Stimulated activated naive CD8-positive, alpha-beta T cell treated with anti-CD3 and anti-CD28 coated beads, Interleukin-15, Interleukin-2, amounts not matched to agents 100 ng/mL and 50 ng/mL, for 24 hours (primary cell): ENCODE measurements at regions not wholly inside any gene's neighbourhood (a gene's known extent, or its start where the extent isn't known, plus 50 kb on each side); places are given as distances from the start of the nearest gene placed in this dataset.
"Not testable (repeated sequence)": the region's sequence is repeated elsewhere in the genome, so short reads cannot be mapped to it uniquely, and the experiment has no call there.

Source experiments
- H3K27ac Mint-ChIP-seq: one replicate; pipeline ENCODE4 v1.8.0; 2021; ENCODE audit warnings: mild to moderate bottlenecking, mixed read lengths
- H3K27me3 Mint-ChIP-seq: one replicate; pipeline ENCODE4 v1.8.0; 2021; ENCODE audit warnings: mixed read lengths
- H3K36me3 Mint-ChIP-seq: one replicate; pipeline ENCODE4 v1.8.0; 2021; ENCODE audit warnings: low read depth, mixed read lengths
- H3K4me1 Mint-ChIP-seq: one replicate; pipeline ENCODE4 v1.8.0; 2021; ENCODE audit warnings: low read depth, mixed read lengths
- H3K4me3 Mint-ChIP-seq: one replicate; pipeline ENCODE4 v1.8.0; 2021; ENCODE audit warnings: mild to moderate bottlenecking, mixed read lengths
- H3K9me3 Mint-ChIP-seq: one replicate; pipeline ENCODE4 v1.8.0; 2021; ENCODE audit warnings: mixed read lengths

DNA sequence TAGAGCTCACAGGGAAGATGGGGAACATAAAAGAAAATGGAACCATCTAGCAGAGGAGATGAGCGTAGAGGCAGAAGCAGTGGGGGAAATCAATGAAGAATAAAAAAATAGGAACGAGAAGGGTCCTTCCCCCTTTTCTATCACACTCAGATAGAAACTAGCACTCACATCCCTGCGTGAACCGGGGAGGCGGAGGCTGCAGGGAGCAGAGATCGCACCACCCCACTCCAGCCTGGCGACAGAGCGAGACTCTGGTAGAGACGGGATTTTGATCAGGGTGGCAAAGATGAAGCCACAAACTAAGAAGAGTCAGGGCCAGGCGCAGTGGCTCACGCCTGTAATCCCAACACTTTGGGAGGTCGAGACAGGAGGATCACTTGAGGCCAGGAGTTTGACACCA, 64.7 kb upstream of the ECHDC3 start:
- Mint-ChIP-seq H3K9me3 (no peaks in the 10 kb centered on the region), H3K4me3 (no peak overlapping the region), H3K27ac (no peak overlapping the region), H3K27me3 (peaks cover 8% of the 10 kb centered on the region), H3K36me3 (no peaks in the 10 kb centered on the region), H3K4me1 (peaks cover 36% of the 10 kb centered on the region)

DNA sequence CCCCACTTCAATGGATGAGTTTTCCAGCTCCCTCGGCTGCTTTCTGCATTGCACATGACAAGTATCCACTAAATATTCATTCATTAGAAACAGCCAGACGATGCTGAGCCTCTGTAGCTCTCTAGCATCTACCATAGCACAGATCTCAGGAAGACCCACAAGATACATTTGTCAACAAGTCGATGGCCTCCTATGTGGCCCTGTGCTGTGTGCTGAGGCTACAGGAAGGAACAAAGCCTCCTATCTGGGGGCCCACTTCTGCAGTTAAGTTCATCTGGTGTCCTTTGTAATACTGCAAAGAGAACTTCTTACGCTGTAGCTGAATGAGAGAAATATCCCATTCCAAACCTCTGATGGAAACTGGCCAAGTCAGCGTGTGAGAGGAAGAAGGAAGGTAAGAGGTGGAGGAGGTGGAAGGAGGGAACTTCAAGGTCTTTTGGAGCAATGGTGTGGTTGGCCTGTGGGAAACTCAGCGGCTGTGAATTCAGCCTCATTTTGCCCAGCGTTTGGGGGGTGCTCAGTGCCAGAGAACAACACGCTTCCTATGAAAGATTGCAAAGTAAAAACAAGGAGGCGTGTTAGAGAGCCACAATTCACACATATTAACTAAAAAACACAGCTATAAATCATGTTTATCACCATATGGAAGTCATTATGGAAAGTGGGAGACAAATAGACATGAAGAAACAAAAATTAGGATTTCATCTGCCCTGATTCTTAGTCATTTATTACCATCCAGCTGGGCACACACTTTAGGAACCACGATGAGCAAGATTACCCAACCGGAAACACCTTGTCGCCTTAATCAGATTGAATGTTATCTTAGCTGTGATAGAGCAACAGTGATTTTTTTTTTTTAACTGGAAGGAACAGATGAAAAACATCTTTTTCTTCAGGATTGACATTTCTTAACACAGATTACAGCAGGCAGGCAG, 62.2 kb upstream of the USP6NL start:
- Mint-ChIP-seq H3K27ac (no peak overlapping the region), H3K27me3 (peaks cover 8% of the 10 kb centered on the region), H3K9me3 (no peaks in the 10 kb centered on the region), H3K4me3 (no peak overlapping the region), H3K36me3 (no peaks in the 10 kb centered on the region), H3K4me1 (peaks cover 32% of the 10 kb centered on the region)

DNA sequence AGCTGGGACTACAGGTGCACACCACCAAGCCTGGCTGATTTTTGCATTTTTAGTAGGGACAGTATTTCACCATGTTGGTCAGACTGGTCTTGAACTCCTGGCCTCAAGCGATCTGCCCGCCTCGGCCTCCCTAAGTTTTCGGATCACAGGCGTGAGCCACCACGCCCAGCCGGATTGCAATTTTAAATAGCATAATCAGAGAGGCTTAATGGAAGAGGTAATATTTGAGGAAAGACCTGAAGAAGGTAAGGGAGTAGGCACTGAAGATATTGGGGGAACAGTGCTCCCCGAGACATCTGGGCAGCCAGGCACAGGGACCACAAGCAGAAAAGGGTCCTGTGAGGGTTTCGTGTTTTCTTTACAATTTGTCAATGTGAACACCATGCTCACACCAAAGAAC, 61.4 kb upstream of the USP6NL start:
- no peak overlapping the region for H3K27ac Mint-ChIP-seq
- peaks cover 35% of the 10 kb centered on the region for H3K4me1 Mint-ChIP-seq
- no peaks in the 10 kb centered on the region for H3K9me3 Mint-ChIP-seq
- no peak overlapping the region for H3K4me3 Mint-ChIP-seq
- no peaks in the 10 kb centered on the region for H3K36me3 Mint-ChIP-seq
- H3K27me3 Mint-ChIP-seq, result peaks cover 8% of the 10 kb centered on the region

DNA sequence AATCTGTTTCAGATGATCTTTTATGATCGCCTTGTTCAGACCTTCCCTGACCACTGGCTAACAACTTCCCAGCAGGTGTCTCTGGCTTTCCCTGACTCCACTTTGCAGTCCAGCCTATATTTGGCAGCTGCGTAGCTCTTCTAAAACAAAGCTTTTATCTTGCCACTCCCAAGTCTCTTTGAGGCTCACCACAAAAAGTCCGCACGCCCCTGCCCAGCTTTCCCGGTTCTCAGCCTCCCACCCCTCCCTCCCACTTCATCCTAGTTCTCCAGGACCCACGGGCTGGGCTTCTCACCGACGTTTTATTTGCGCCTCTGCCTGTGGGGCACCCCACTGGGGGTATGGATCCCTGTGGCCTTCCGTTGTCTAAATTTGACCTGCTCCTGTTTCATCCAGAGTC, 58.9 kb upstream of the USP6NL start:
- Mint-ChIP-seq H3K4me1 (peaks cover 38% of the 10 kb centered on the region), H3K9me3 (peaks cover 4% of the 10 kb centered on the region), H3K27ac (no peak overlapping the region), H3K4me3 (no peak overlapping the region), H3K27me3 (peaks cover 3% of the 10 kb centered on the region), H3K36me3 (no peaks in the 10 kb centered on the region)

DNA sequence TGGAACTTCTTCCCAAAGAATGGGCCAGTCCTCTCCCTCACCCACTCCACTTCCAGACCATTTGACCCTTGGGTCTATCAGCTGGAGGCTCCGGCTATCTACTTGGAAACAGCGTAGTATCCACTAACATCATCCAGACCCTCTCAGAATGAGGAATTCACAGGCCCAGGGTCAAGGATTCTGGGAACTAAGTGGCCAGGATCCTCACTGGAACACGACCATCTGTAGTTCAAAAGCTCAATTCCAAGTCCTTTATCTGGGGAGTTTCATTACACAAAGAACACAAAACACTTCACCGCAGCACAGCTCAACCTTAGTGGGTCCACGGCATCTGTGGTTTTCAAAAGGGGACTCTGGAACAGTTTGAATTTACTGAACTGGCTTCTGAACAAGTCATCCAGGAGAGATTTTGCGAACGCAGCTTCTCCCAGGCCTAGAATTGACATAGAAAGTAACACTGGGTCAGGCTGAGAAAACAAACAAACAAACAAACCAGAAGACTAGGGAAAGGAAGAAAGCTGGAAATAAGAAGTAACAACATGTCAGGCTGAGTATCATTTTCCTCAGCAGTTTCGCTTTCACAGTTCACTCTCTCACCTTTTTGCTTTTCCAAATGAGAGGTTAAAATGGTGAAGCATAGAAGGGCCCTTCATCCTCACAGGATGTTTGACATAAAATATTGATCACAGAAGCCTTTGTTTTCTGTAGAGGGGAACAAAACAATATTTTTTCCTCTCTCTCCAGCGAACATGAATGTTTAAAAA, 57.6 kb upstream of the USP6NL start:
- H3K27me3 Mint-ChIP-seq, result no peaks in the 10 kb centered on the region
- peaks cover 34% of the 10 kb centered on the region for H3K4me1 Mint-ChIP-seq
- H3K9me3 Mint-ChIP-seq, result peaks cover 4% of the 10 kb centered on the region
- no peak overlapping the region for H3K27ac Mint-ChIP-seq
- no peaks in the 10 kb centered on the region for H3K36me3 Mint-ChIP-seq
- no peak overlapping the region for H3K4me3 Mint-ChIP-seq

DNA sequence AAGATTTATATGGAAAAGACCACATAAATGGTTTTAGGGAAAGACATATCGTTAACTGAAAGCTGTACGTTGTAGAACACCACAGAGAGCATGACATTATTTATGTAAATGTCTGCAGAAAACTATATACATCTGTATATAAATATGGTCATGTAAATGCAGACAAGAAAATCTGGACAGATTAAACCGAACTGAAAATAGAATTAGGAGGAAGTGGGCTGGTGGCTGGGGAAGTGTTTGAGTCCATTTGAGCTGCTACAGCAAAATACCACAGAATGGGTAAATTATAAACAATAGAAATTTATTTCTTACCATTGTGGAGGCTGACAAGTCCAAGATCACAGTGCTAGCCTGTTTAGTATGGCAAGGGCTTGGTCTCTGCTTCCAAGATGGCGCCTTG, 56.3 kb upstream of the USP6NL start:
- Mint-ChIP-seq H3K27ac (no peak overlapping the region), H3K36me3 (no peaks in the 10 kb centered on the region), H3K9me3 (peaks cover 4% of the 10 kb centered on the region), H3K4me3 (no peak overlapping the region), H3K4me1 (peaks cover 32% of the 10 kb centered on the region), H3K27me3 (no peaks in the 10 kb centered on the region)

DNA sequence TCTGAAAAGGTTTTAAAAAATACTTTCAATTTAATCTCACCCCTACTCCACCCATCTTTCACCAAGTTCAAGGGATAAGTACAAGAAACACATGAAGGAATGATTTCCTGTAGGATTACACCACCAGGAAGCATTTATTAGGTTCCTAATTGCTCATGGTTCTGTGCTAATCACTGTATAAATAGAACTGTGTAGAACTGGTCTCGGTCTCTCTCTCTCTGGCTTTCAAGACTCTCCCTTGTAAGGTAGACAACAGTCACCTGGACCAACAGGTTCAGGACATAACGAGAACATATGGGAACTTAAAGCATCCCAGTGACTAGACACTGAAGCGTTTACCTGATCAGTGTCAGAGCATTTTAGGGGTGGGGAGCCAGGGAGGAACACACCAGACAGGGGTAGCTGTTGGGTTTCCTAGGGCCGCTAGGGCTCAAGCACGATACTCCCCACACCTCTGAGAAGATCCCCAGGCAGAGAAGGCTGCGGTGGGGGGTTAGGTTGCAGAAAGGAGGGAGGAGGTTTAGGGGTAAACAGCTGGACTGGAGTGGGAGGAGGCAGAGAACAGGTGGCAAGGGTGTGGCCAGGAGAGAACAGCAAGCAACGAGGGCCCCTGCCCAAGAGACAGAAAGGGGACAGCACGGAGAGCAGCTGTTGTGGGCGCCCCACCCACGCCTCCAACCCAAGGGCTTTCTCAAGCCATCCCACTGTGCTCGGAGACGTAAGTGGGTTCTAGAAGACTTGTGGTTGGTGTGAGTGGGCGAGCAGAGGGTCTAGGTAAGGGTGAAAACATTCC, 52.5 kb upstream of the USP6NL start:
- H3K4me3 Mint-ChIP-seq, result no peak overlapping the region
- no peaks in the 10 kb centered on the region for H3K36me3 Mint-ChIP-seq
- peak overlapping the region; percentile 56 for H3K27ac Mint-ChIP-seq
- H3K27me3 Mint-ChIP-seq, result no peaks in the 10 kb centered on the region
- H3K9me3 Mint-ChIP-seq, result peaks cover 4% of the 10 kb centered on the region
- H3K4me1 Mint-ChIP-seq, result peaks cover 42% of the 10 kb centered on the region

DNA sequence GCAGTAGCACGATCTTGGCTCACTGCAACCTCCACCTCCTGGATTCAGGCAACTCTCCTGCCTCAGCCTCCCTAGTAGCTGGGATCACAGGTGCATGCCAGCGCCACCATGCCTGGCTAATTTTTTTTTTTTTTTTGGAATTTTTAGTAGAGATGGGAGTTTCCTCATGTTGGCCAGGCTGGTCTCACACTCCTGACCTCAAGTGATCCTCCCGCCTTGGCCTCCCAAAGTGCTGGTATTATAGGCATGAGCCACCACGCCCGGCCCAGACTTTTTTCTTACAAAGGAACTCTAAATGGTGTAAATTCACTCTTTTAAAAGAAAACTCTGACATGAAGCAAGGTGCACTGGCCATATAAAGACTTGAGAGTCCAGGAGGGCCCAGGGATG, 51.7 kb upstream of the USP6NL start:
- not testable (repeated sequence) for H3K27ac Mint-ChIP-seq, H3K27me3 Mint-ChIP-seq, H3K9me3 Mint-ChIP-seq, H3K4me3 Mint-ChIP-seq, H3K36me3 Mint-ChIP-seq
- peaks cover 36% of the 10 kb centered on the region for H3K4me1 Mint-ChIP-seq

DNA sequence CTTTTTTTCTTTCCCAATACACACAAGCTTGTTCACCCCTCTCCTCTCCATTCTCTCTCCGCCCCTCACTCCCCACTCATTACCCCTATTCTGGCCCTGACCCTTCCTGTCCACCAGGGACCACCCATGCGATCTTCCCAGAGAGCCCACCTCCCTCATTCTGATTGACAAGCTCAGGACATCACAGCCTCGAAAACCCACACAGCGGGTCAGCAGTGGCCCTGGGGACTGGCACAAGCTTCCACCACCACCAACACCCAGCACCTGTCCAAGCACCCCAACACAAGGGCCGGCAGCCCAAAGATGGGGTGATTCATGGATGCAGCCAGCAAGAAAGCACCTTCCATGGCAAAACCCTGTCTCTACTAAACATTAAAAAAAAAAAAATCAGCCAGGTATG, 50.0 kb upstream of the USP6NL start:
- peaks cover 32% of the 10 kb centered on the region for H3K4me1 Mint-ChIP-seq
- H3K36me3 Mint-ChIP-seq, result no peaks in the 10 kb centered on the region
- peaks cover 4% of the 10 kb centered on the region for H3K9me3 Mint-ChIP-seq
- no peak overlapping the region for H3K27ac Mint-ChIP-seq
- H3K4me3 Mint-ChIP-seq, result no peak overlapping the region
- H3K27me3 Mint-ChIP-seq, result no peaks in the 10 kb centered on the region
